Right ventricle myocardium superior (tissue), 1 donor: ENCODE measurements at regions not wholly inside any gene's neighbourhood (a gene's known extent, or its start where the extent isn't known, plus 50 kb on each side); places are given as distances from the start of the nearest gene placed in this dataset.

Experiments
- ATAC-seq: fragments of 200-7000 bp; cut with Tn5 transposase; one replicate; pipeline ENCODE4 v1.9.1; 2020; ENCODE audit warnings: mild to moderate bottlenecking; ENCODE audit not compliant: poor library complexity
- DNase-seq: peaks from one replicate; pipeline ENCODE4 v3.0.0-alpha.2; 2020
- intact Hi-C: fragments of 100-400 bp; cut with DNase I; formaldehyde crosslinking; loops from one replicate; pipeline ENCODE4 v1.11.2; 2022
- donor health status: DM: no; HTN: yes; CAD: no; lungs with severe emphysema.

GRCh38 chr6:105459049-105459448 lies 56.2 kb upstream of the PREP start:
- ATAC-seq (no peak), DNase-seq (no peak)
- intact Hi-C loops = no loop called here

GRCh38 chr6:105458551-105458950 lies 55.7 kb upstream of the PREP start:
- intact Hi-C loops = no loop called here
- DNase-seq (no peak), ATAC-seq (no peak)

- intact Hi-C loops = no loop called here
- DNase-seq = no peak
- no peak for ATAC-seq
Observed at GRCh38 chr6:105458084-105458483, 55.2 kb upstream of the PREP start.

GRCh38 chr6:105453968-105454367 lies 51.1 kb upstream of the PREP start:
- intact Hi-C loops = no loop called here
- no peak for ATAC-seq
- no peak for DNase-seq

- intact Hi-C loops = no loop called here
- ATAC-seq (peak; percentile 18), DNase-seq (peak; percentile 37)
Observed at GRCh38 chr6:105452924-105453756, 50.3 kb upstream of the PREP start.
